ENCODE measurements at regions not wholly inside any gene's neighbourhood (a gene's known extent, or its start where the extent isn't known, plus 50 kb on each side); places are given as distances from the start of the nearest gene placed in this dataset.

- TF ChIP-seq BMI1 (IDR thresholded peaks at IDR 0.05; ENCODE audit: borderline replicate concordance), result no peak
- no peak for TF ChIP-seq NR2F1 (conservative IDR thresholded peaks at IDR 0.05)
- no peak for TF ChIP-seq EP300 (IDR thresholded peaks at IDR 0.05; ENCODE audit: borderline replicate concordance in 1 of 2, control insufficient read depth in 1 of 2, low read depth in 2 of 2, low read length in 2 of 2)
Observed at GRCh38 chr1:67886076-67886475, 52.8 kb upstream of the GNG12 start (continued).

- no peak overlapping the region for H3K4me2 ChIP-seq (ENCODE audit: control insufficient read depth, insufficient read depth)
- SMC1A ChIA-PET (ENCODE audit: uncharacterized antibody, unreplicated experiment), result no interaction called here
- no peak overlapping the region for H3K9ac ChIP-seq (ENCODE audit: control insufficient read depth, insufficient read depth, low read length)
- RAD21 ChIA-PET (ENCODE audit: unreplicated experiment), result no interaction called here
- no peak overlapping the region for H3K4me3 ChIP-seq
- no peaks in the 10 kb centered on the region for H3K4me1 ChIP-seq (ENCODE audit: control insufficient read depth, insufficient read depth, low read length)
- no peaks in the 10 kb centered on the region for H3K79me2 ChIP-seq (ENCODE audit: control insufficient read depth, insufficient read depth, low read length)
- no peaks in the 10 kb centered on the region for H4K20me1 ChIP-seq (ENCODE audit: control insufficient read depth, insufficient read depth)
- no peaks in the 10 kb centered on the region for H3K9me3 ChIP-seq (replicated peaks; ENCODE audit: control insufficient read depth, insufficient read depth, low read length)
- POLR2A ChIA-PET, result no interaction called here
- CTCF ChIA-PET, result interaction anchor here (1.1 kb wide), 1 partner anchor 234 kb away, joined by 3 read pairs; no protein-coding TSS in a partner anchor
- H3K27ac ChIP-seq (ENCODE audit: control insufficient read depth, insufficient read depth), result no peak overlapping the region
- in situ Hi-C loops (cut with MboI), result no loop called here
- WGBS (ENCODE audit: insufficient coverage, insufficient replicate concordance, low lambda C conversion rate, missing lambda C conversion rate), result 0% methylated on average over 2 of the region's 2 CpGs
- H3K27me3 ChIP-seq (replicated peaks in 1 of 2; ENCODE audit: control insufficient read depth in 2 of 2, insufficient read depth in 2 of 2, low read length in 1 of 2), result no peaks in the 10 kb centered on the region
- no peak overlapping the region for H2AFZ ChIP-seq (ENCODE audit: control insufficient read depth, low read depth, low read length)
- FAIRE-seq, result no peak
- no TSS peak for BruUV-seq (replicated peaks)
- H3K36me3 ChIP-seq (ENCODE audit: control insufficient read depth in 2 of 2, insufficient read depth in 2 of 2, low read length in 1 of 2), result no peaks in the 10 kb centered on the region
- DNase-seq (ENCODE audit: low read depth, low spot score), result no peak
- intact Hi-C loops (cut with micrococcal nuclease; ENCODE audit: unreplicated experiment), result no loop called here
- no peak for ATAC-seq
- TF ChIP-seq IKZF2 (IDR thresholded peaks at IDR 0.05) (no peak), NFYB (IDR thresholded peaks at IDR 0.05; ENCODE audit: insufficient read depth, low read depth, low read length) (no peak), CBFB (IDR thresholded peaks at IDR 0.05; ENCODE audit: low read depth) (no peak), BCLAF1 (IDR thresholded peaks at IDR 0.05) (no peak), HSF1 (IDR thresholded peaks at IDR 0.05; ENCODE audit: low read depth, low read length) (no peak), HCFC1 (IDR thresholded peaks at IDR 0.05; ENCODE audit: low read length) (no peak), ZBTB11 (CRISPR knock-in tag; IDR thresholded peaks at IDR 0.05) (no peak), TCF12 (IDR thresholded peaks at IDR 0.05; ENCODE audit: low read depth, low read length) (no peak), HDAC2 (IDR thresholded peaks at IDR 0.05) (no peak), PAX5 (IDR thresholded peaks at IDR 0.05; ENCODE audit: borderline replicate concordance, low read depth, low read length) (no peak), MLLT1 (IDR thresholded peaks at IDR 0.05) (no peak)
Observed at GRCh38 chr1:67883069-67883468, 49.8 kb upstream of the GNG12 start.
